GM19397 (cell line): ENCODE measurements at regions not wholly inside any gene's neighbourhood (a gene's known extent, or its start where the extent isn't known, plus 50 kb on each side); places are given as distances from the start of the nearest gene placed in this dataset.

Experiments
- ATAC-seq: cut with Tn5 transposase; IDR thresholded peaks from one replicate; pipeline ENCODE4 v1.9.1; 2021; ENCODE audit warnings: mild to moderate bottlenecking, moderate library complexity; ENCODE audit not compliant: unreplicated experiment

DNA sequence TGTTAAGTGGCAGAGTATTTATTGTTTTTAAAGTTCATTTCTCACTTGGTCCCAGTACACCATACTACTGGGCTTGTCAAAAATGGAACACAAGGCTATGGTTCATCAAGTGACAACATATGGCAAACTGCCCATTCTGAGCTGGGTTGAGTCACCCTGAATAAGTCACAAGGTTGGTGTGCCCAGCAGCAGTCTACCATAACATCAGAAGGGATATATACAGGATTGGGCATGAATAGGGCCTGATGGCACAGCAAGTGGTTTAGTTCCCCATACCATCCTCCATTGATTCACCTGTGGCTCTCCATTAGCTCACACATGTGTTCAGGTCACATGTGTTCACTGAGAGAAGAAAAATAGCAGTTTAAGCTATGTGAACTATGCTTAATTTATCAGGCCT lies 249.8 kb upstream of the PRDM9 start:
- no peak for ATAC-seq

DNA sequence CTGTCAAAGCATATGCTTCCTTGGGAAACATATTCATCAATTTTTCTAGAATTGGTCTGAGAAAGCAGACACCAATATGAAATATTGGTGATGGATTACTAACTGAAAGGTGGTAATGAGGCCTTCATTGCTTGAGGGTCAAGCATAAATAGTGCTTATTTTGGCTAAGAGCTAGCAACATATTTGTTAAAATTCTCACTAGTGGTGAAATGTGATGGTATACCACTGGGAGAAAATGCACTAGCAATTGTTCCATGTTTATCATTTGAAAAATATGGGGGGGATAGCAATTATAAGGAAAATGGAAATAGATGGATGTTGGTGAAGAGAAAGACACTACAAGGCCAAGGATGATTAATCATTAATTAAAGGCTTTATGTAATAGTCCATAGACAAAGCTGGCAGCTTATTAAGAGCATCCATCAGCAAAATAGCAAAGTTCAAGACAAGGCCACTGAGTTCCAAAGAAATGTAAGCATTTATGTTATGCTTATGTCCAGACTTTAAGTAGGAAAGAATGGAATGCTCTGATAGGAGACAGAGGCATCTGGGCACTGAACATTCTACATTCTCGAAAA lies 253.7 kb upstream of the PRDM9 start:
- no peak for ATAC-seq

DNA sequence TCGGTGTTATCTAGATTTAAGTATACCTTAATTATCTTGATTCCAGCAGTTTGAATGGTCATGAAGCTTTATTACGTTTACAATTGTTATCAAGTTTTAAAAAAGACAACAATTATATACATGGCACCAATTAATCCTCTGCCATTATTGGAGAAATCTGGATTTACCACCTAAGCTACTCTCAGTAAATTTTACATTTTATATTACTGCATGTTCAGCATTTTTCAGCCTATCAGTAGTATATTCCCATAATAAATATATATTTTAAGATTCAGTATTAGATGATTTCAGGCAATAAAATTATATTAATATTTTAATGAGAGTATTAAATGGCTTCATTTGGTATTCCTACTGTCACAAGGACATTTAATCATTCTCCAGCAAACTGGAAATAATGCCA lies 264.5 kb upstream of the PRDM9 start:
- no peak for ATAC-seq

DNA sequence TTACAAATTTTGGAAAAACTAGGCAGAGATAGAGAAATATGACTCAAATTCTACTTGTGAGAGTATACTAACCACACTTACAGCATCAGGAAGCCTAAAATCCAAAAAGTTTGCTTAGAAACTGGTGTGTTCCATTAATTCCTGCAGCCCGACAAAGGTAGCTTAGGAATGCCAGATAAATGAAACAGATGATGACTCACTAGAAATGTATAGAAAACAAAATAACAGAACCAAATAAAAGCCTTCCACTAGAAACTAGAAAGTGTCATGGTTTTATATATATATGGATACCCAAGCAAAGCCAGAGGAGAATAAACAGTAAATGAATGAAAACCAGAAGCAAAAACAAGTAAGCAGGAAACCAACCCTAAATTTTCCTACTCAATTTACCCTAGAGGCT lies 272.2 kb upstream of the PRDM9 start:
- no peak for ATAC-seq

DNA sequence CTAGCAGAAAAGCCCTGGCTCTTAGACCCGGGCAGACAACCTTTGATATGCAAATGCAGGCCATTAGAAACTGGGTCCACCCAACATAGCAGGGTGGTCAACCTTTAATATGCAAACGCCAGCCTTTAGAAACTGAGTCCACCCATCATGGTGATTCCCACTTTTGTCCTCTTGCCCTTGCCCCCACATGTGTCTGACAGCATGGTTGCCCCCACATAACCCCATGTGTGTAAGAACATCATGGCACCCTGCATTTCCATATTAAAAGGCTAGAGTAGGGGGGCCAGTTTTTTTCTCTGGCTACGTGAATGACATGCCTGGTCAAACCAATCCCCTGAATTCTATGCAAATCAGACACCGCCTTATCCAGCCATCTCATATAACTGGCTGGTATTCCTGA lies 273.2 kb upstream of the PRDM9 start:
- no peak for ATAC-seq

DNA sequence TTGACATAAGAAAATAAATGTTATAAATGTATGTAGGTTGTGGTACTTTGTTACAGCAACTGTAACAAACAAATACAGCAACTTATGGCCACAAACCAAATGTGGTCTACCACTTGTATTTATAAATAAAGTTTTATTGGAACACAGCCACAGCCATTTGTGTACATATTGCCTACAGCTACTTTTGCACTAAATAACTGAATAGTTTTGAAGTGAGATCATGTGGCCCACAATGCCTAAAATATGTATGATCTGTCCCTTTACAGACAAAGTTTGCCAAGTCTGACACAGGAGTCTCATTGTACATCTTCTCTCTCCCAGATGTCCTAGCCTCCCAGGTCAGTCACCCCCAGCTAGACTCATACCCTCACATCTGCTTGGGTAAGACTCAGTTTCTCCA lies 283.6 kb upstream of the PRDM9 start:
- no peak for ATAC-seq

DNA sequence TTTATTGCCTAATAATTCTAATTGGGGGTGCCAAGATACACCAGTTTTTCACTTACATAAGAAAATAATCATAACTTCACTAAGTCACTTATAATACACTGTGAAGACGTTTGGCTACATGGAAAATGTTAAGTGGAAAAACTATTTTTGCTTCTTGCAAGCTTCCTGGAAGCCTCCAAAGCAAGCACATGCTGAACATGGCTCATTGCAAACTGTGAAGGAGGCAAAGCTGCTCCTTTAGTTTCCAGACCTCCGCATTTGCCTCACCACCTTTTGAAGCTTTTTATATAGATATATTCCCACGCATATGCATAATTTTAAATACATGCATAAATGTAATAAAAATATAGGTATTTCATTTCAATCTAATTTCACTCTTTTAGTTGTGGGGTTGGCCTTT lies 285.6 kb upstream of the PRDM9 start:
- ATAC-seq: no peak

DNA sequence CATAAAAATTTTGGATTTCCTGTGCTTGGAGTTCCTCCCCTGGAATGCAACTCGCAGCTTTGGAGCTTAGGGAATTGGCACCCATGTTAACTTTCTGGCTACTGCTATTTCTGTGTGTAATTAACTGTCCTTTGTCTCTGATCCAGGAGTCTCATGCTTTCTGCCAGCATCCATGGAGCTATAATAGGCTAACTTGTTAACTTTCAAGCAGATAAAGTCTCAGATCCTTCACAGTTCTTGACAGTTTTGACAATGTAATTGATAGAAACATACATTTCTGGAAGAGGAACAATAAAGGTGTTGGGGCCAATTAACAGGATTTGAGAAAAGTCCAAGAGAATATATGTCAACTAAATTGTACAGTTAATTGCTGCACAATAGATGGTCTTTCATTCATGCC lies 290.2 kb upstream of the PRDM9 start:
- ATAC-seq: no peak

DNA sequence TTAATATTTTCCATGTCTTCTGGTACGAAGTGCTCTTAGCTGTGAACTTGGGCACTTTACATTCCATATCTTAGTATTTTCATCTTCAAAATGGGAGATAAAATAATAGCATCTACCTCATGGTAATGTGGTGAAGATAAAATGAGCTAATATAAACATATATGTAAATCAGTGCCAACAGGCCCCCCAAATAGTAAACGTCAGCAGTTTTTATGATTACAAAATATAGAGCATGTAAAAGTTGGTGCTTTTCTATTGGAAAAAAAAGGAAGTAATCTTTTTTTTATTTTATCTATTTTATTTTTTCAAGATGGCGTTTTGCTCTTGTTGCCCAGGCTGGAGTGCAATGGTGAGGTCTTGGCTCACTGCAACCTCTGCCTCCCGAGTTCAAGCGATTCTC lies 291.1 kb upstream of the PRDM9 start:
- no peak for ATAC-seq

DNA sequence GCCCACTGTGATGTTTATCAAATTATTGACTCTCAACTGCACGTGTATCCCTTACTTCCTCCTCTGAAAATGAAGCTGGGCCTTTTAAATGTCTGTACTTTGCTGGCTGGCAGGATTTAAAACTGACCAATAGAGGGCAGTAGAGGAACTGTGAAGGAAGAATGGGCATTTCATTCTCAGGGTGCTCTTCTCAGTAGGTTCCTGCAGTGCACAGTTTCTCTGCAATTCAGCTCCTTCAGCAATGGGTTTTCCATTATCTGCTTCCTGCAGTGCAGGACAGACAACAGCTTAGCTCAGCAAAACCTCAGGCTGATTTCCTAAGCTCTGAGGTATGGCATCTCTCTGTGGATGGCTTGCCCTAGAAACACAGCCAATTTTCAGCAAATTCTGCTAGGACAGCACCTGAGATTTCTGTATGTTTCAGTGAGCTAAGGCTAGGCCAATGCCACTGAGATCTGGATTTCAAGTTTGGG lies 298.4 kb upstream of the PRDM9 start:
- ATAC-seq: peak; percentile 91

DNA sequence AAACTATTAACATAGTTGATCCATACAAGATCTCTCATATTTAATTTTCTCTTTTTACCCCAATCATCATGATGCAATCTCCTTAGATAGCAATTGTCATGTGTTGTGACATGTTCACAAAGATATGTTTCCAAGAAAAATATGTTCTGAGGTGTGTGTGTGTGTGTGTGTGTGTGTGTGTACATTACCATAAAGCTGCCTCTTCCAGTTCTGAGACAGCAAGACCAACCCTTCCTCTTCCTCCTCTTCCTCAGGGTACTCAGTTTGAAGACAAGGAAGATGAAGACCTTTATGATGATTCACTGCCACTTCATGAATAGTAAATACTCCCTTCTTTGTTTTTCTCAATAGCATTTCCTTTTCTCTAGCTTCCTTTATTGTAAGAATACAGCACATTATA lies 303.3 kb upstream of the PRDM9 start:
- no peak for ATAC-seq

DNA sequence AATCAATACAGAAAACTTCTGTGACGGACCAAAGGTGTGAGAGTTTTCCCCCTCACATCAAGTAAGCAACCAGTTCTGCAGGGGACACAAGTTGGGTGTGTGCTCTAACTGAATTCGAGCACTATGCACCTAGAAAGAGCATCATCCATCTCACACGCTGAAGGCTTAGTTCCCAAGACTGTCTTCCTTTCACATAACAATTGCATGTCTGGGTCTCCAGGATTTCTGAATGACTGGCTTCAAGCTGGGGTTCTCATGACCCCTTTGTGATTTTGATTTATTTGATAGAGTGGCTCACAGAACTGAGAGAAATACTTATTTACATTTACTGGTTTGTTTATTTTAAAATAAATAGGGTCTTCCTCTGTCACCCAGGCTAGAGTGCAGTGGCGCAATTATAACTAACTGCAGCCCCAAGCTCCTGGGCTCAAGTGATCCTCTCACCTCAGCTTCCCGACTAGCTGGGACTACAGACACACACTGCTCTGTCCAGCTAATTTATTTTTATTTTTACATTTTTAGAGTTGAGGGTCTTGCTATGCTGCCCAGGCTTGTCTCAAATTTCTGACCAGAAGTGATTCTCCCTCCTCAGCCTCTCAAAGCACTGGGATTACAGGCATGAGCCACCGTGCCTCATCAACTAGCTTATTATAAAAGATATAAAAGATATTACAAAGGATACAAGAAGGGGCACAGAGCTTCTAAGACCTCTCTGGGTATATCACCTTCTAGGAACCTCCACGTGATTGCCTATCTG lies 316.7 kb upstream of the CDH12 start:
- ATAC-seq: no peak

DNA sequence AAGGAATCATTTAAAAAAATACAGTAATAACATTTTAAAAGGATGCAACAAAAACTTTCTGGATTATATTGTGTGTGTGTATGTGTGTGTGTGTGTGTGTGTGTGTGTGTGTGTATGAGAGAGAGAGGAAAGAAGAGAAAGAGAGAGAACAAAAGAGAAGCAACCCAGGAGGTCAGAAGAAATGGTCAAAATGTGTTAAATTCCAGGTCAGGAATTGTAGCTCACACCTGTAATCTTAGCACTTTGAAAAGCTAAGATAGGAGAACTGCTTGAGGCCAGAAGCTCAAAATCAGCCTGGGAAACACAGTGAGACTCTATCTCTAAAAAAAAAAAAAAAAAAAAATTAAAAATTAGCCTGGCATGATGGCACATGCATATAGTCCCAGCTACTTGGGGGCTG lies 311.8 kb upstream of the CDH12 start:
- no peak for ATAC-seq

DNA sequence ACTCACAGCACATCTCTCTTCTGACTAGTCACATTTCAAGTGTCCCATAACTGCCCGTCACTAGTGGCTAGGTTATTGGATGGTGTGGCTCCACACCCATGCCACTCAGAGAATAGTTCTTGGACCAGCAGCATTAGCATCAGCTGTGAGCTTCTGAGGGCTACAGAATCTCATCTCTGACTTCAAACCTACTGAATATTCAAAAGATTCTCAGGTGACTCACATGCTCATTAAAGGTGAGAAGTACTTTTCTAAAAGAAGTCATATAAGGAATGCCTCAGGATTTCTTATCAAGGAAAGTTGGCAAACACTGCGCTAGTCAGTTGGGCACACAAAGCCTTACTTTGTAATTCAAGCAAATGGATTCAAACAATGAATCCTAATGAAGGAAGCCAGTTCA lies 305.0 kb upstream of the CDH12 start:
- no peak for ATAC-seq

DNA sequence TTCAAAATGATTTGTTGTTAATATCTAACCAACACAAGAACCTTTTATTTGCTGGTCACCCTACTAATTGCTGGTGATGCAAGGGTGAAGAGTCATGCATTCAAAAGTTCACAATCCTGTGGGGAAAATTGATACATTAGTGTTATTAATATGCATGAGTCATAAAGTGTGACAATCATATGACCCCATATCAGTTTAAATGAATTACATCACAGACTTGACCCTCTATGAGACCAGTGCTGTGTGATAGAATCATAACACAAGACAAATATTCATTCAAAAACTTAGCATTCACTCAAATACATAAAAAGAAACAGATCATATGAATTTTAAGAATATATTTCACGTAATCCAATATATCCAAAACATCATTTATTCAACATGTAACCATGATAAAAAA lies 304.6 kb upstream of the CDH12 start:
- no peak for ATAC-seq

DNA sequence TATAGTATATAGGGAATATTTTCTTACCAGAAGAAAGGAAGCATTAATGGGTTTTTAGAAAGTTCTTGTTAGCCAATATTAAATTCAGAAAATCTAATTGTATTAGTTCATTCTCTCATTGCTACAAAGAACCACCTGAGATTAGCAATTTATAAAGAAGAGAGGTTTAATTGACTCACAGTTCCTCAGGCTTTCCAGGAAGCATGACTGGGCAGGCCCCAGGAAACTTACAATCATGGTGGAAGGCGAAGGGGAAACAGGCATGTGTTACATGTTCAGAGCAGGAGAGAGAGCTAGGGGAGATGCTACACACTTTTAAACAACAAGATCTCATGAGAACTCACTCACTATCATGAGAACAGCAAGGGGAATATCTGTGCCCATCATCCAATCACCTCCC lies 304.0 kb upstream of the CDH12 start:
- ATAC-seq: no peak

DNA sequence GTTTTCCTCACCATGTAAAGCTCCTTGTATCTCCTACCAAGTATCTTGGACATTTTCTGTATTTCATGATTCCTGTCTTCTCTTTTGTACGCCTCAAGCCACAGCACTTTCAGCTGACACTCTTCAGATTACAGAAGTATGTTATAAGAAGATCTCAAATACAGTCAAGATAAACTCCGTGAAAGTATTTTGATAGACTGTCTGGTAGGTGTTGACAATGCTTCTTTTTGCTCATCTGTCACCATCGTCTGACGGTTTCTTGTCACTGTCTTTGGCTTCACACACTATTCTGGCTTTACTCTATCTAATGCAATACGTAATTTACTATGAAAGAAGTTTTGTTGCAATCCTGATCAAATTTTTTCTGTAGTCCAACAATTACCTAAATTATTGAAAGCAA lies 294.5 kb upstream of the CDH12 start:
- no peak for ATAC-seq

DNA sequence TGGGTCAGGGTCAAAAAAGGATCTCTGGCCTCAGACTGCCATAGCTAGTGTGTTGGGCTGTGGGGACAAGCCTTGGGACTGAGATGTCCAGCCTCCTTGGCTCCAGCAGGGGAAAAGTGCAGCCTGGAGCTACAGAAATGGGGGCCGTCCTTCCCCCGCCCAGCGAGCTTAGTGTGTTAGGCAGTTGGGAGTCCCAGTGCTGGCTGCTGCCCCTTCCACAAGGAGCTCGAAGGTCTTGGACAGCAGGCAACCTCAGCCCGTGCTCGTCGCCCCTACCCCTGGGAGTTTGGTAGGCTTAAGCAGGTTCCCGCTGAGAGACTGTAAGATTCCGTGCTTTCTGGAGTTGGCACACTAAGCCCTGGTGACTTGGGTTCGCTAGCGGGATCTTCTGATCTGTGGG lies 293.0 kb upstream of the CDH12 start:
- ATAC-seq: no peak

DNA sequence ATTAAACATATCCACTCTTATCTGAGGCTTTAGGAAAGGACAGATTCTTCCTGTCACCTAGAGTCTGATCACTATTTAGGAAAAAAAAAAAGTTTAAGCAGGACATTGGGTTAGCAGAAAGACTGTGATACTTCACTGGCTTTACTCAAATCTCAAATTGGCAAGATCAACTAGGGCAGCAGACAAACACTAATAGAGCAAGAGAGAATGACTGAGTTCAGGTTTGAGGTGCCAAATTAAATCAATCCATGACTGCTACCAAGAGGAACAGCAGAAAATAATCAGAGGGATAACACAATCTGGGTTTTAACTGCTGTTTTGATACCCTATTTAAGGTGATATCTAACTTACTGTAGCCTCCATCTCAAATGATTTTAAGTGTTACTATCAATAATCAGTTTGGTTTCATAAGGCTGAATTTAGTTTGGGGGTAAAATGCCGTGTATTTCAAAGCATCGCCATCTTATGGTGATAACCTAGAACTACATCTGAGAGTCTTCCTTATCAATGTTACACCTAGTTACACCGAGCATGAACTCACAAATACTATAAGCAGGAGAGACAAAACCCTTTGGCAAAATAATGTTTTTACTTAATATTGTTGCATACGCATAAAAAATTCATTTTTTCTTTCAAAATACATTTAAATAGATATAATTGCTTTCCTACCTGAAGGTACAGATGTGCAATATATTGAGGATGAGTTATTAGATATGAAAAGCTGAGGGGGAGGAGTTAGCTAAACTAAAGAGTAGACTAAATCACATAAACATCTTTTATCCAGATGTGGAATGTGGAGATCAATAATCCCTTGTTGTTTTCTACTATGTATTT lies 286.4 kb upstream of the CDH12 start:
- no peak for ATAC-seq

DNA sequence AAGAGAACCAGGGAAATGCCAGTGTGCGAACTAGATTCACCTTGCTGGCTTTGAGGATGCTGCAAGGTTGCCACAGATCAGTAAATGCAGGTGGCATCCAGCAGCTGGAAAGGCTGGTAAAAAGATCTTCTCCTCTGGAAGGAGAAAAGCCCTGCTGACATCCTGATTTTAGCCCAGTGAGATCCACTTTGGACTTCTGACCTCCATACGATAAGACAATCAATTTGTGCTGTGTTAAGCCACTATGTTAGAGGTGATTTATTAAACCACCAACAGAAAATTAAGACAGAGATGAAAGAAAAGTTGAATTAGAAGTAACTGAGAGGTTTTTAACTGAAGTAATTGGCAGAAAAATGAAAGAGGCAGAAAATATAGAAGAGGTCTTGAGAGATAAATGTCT lies 283.8 kb upstream of the CDH12 start:
- ATAC-seq: no peak

DNA sequence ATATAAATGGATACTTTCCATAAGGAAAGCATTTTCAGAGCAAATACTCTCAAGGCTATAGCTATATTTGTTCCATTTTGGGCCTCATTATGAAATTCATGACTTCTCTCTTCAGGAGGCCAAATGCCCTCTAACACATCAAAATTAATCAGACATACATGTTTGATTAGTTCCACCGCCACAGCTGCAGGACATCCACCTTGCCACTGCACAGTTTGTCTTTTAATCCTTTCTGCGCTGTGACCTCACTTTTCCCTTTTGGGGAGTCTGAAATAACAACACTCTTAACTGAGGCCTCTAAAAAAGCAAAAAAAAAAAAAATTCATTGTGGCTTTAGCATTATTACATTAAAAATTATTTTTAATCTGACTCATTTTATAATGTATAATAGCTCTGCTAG lies 279.1 kb upstream of the CDH12 start:
- ATAC-seq: no peak

DNA sequence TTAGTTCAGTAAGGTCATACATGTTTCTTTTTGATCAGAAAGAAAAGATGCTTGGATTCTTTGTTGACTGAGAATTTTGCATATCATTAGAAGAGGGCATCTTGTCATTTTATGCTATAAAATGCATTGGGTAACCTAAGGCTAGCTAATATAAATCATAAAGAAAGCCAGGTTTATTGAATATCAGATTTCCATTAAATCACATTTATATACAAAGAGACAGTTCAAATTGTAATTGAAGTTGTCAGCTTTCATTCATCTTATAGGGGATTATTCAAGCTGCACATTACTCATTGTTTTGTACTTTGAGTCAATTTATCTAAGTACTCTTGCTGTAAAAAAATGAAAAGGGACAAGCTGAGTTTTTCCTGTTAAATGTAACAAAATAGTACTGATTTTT lies 259.1 kb upstream of the CDH12 start:
- ATAC-seq: no peak
